OCI-LY7 (cell line): ENCODE measurements at regions not wholly inside any gene's neighbourhood (a gene's known extent, or its start where the extent isn't known, plus 50 kb on each side); places are given as distances from the start of the nearest gene placed in this dataset.

Experiments
- CTCF ChIP-seq: fragments of 200-600 bp; sonication (generic); conservative IDR thresholded peaks from 2 replicates; pipeline ENCODE4 v1.5.1; 2014; ENCODE audit warnings: mild to moderate bottlenecking, antibody characterized with exemption, low read length, moderate library complexity, mixed read lengths
- EZH2phosphoT487 ChIP-seq: fragments of 200-600 bp; sonication (generic); IDR thresholded peaks from 2 replicates; pipeline ENCODE4 v1.6.1; 2018; ENCODE audit warnings: low read depth, borderline replicate concordance, mild to moderate bottlenecking, mixed run types, antibody characterized with exemption, low read length, moderate library complexity, mixed read lengths

GRCh38 chr7:51973071-51973470 is 656.5 kb upstream of the COBL start:
- TF ChIP-seq CTCF (no peak), EZH2phosphoT487 (no peak)
